GM23338 (cell line): ENCODE measurements at regions not wholly inside any gene's neighbourhood (a gene's known extent, or its start where the extent isn't known, plus 50 kb on each side); places are given as distances from the start of the nearest gene placed in this dataset.

ENCODE experiments used
- CREB1 ChIP-seq: fragments of 250-450 bp; sonication (Bioruptor Pico); IDR thresholded peaks from 2 replicates; pipeline ENCODE4 v1.5.0; 2020; ENCODE audit warnings: low read depth, mild to moderate bottlenecking, moderate library complexity
- EZH2 ChIP-seq: fragments of 200-600 bp; sonication (generic); IDR thresholded peaks from one replicate; pipeline ENCODE4 v1.8.0; 2017; ENCODE audit warnings: antibody characterized with exemption, mild to moderate bottlenecking, low read depth; ENCODE audit not compliant: unreplicated experiment
- EZH2phosphoT487 ChIP-seq: fragments of 200-600 bp; sonication (generic); IDR thresholded peaks from one replicate; pipeline ENCODE4 v1.8.1; 2018; ENCODE audit warnings: antibody characterized with exemption; ENCODE audit not compliant: unreplicated experiment
- NANOG ChIP-seq: IDR thresholded peaks from 2 replicates; pipeline ENCODE4 v1.6.1; 2016; ENCODE audit warnings: antibody characterized with exemption, borderline replicate concordance
- POLR2AphosphoS5 ChIP-seq: IDR thresholded peaks from 2 replicates; pipeline ENCODE4 v1.6.1; 2016; ENCODE audit warnings: antibody characterized with exemption, low read depth
- ZNF331 ChIP-seq: fragments of 250-450 bp; sonication (Bioruptor Pico); IDR thresholded peaks from 2 replicates; pipeline ENCODE4 v1.5.0; 2020; ENCODE audit warnings: low read depth, mild to moderate bottlenecking, moderate library complexity
- TF ChIP-seq, protein P1 (sequence below), 2 experiments: fragments of 200-600 bp in 1 of 2; sonication (generic) in 1 of 2; conservative IDR thresholded peaks; 2 replicates each; pipeline versions ENCODE4 v1.5.1 to v1.6.1; 2016 to 2017; ENCODE audit warnings: antibody characterized with exemption in 2 of 2, low read depth in 2 of 2, mild to moderate bottlenecking in 2 of 2, moderate library complexity in 1 of 2
- TF ChIP-seq, protein P2 (sequence below): IDR thresholded peaks from one replicate; pipeline ENCODE4 v1.6.1; 2018; ENCODE audit warnings: antibody characterized with exemption; ENCODE audit not compliant: unreplicated experiment

DNA sequence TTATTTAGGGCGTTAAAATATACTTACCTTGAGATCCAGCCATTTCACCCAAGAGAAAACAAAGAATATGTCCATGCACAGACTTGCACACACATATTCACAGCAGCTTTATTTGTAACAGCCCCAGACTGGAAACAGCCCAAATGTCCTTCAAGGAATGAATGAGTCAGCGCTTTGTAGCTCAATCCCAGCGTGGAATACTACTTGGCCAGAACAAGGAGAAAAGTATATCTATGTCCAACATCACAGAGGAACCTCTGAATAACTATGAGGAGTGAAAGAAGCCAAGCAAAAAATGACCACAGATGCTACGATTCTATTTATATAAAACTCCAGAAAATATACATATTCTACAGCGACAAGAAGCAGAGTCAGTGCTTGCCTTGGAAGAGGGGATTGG is 158.3 kb downstream of the ENGASE start:
- TF ChIP-seq, protein P1, sequence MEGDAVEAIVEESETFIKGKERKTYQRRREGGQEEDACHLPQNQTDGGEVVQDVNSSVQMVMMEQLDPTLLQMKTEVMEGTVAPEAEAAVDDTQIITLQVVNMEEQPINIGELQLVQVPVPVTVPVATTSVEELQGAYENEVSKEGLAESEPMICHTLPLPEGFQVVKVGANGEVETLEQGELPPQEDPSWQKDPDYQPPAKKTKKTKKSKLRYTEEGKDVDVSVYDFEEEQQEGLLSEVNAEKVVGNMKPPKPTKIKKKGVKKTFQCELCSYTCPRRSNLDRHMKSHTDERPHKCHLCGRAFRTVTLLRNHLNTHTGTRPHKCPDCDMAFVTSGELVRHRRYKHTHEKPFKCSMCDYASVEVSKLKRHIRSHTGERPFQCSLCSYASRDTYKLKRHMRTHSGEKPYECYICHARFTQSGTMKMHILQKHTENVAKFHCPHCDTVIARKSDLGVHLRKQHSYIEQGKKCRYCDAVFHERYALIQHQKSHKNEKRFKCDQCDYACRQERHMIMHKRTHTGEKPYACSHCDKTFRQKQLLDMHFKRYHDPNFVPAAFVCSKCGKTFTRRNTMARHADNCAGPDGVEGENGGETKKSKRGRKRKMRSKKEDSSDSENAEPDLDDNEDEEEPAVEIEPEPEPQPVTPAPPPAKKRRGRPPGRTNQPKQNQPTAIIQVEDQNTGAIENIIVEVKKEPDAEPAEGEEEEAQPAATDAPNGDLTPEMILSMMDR (conservative IDR thresholded peaks at IDR 0.05; ENCODE audit: low read depth in 2 of 2) = no peak
- TF ChIP-seq POLR2AphosphoS5 (no peak), EZH2 (no peak), EZH2phosphoT487 (no peak), CREB1 (CRISPR knock-in tag) (no peak), NANOG (no peak), ZNF331 (CRISPR knock-in tag) (no peak)
- TF ChIP-seq, protein P2, sequence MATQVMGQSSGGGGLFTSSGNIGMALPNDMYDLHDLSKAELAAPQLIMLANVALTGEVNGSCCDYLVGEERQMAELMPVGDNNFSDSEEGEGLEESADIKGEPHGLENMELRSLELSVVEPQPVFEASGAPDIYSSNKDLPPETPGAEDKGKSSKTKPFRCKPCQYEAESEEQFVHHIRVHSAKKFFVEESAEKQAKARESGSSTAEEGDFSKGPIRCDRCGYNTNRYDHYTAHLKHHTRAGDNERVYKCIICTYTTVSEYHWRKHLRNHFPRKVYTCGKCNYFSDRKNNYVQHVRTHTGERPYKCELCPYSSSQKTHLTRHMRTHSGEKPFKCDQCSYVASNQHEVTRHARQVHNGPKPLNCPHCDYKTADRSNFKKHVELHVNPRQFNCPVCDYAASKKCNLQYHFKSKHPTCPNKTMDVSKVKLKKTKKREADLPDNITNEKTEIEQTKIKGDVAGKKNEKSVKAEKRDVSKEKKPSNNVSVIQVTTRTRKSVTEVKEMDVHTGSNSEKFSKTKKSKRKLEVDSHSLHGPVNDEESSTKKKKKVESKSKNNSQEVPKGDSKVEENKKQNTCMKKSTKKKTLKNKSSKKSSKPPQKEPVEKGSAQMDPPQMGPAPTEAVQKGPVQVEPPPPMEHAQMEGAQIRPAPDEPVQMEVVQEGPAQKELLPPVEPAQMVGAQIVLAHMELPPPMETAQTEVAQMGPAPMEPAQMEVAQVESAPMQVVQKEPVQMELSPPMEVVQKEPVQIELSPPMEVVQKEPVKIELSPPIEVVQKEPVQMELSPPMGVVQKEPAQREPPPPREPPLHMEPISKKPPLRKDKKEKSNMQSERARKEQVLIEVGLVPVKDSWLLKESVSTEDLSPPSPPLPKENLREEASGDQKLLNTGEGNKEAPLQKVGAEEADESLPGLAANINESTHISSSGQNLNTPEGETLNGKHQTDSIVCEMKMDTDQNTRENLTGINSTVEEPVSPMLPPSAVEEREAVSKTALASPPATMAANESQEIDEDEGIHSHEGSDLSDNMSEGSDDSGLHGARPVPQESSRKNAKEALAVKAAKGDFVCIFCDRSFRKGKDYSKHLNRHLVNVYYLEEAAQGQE = no peak
